EH (cell line): ENCODE measurements at regions not wholly inside any gene's neighbourhood (a gene's known extent, or its start where the extent isn't known, plus 50 kb on each side); places are given as distances from the start of the nearest gene placed in this dataset.
"Not testable (repeated sequence)": the region's sequence is repeated elsewhere in the genome, so short reads cannot be mapped to it uniquely, and the experiment has no call there.

Experiments
- DNase-seq: peaks from one replicate; pipeline ENCODE4 v3.0.0-alpha.2; 2015; ENCODE audit warnings: low read depth

DNA sequence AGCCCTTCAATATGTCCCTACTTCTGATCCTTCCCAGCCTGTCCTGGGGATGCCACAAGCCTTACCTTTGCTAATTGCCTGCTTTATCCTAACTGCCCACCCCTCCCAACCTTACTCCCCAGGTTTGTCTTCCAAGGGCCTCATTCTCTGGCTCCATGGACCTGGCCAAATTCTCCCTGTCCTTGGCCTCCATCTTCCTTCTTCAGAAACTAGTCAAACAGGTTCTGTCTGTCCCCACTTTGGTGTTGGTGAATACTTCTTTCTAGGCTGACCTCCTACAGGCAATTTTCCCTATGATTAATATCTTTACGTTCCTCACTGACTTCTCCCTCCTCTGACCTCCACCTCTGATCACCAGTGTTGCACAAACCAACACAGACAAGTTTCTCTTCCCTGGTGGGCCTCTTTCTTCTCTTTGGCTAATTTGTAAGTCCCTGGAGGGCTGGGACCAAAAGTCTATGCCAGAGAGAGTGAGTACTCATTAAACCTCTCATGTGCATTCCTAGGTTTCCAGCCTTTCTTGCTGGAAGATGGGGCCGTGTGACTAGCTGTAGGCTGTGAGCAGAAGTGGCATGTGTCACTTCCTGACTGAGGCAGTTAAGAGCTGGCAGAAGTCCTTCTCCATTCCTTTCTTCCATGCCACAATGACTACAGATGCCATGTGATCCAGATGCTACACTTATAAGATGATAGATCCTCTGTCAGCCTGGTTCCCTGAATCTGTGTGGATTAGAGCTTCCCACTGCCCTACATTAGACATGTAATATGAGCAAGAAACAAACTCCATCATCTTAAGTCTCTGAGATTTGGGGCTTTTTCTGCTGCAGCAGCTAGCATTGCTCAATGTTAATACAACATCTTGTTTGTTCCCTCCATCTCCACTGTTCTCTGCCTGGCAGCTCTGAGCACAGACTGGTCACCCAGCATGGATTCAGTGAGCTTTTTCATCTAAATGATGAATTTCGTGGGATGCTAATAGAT lies 382.7 kb downstream of the RPS24 start:
- DNase-seq, result peak; percentile 95

DNA sequence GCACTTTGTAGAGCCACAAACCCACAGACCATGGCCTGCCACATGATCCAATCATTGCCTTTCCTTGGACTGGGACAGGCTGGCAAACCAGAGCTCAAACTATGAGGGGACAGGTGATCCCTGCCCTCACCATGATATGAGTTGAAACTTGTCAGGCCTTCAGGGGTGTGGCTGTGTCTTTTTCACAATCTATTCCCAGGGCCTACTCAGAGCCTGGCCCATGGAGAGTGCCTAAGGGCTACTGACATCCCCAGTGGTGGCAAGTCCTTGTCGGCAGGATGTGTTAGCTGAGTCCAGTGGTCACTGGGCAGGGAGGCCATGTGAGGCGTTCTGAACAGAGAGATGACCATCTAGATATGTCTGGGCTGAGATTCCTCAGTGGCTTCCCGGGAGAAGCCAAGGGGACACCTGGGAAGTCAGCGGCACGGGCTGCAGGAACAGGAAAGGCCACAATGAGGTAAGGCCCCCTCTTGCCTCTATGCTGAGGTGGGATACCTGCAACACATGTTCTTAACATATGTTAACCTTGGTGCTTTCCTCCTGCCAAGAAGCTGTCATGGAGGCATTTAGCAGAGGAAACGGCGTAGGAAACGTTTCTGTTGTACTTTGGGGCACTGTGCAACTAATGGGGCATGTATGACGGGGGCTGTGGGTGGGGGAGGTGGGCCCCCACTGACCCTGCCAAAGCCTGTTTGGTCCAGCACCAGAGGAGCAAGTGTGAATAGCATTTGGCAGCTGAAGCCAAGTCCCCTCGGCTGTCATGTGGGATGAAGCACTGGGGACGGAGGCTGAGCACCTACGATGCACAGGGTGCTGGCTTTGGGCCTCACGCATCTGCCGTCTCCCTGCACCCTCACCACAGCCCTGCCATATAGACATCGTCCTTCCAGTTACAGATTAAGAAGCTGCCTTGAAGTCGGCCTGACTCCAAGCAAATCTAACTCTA lies 384.0 kb downstream of the RPS24 start:
- no peak for DNase-seq

DNA sequence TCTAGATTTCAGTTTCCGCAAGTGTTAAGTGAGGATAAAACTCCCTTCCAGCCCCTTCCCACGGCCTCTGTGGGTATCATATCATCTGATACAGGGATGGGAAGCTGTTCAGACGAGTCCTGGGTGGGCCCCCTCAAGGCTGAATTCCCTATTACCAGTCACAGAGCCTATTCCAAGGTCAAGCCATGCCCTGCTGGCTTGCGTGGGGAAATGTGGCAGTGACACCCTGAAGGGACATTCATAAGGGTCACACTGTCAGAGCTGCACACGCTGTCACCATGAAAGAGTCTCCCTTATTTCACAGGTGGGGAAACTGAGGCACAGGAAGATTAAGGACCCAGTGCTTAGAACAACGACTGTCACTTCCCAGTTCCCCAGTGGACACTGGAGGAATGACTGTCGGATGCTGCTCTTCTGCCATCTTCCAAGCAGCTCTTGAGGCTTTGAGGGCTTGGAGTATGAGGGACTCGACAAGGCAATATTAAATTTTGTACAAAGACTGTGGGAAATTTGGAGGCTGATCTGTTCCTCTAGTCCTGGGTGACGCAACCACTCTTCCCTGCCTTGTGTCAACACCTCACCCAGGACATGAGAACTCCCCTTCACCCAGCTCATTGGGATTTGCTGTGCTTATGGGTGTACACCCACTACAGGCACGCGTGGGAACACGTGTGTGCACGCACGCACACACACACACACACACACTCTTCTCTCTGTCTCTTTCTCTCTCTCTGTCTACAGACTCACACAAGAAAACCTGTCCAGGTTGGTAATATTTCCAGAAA lies 386.0 kb downstream of the RPS24 start:
- DNase-seq, result no peak

DNA sequence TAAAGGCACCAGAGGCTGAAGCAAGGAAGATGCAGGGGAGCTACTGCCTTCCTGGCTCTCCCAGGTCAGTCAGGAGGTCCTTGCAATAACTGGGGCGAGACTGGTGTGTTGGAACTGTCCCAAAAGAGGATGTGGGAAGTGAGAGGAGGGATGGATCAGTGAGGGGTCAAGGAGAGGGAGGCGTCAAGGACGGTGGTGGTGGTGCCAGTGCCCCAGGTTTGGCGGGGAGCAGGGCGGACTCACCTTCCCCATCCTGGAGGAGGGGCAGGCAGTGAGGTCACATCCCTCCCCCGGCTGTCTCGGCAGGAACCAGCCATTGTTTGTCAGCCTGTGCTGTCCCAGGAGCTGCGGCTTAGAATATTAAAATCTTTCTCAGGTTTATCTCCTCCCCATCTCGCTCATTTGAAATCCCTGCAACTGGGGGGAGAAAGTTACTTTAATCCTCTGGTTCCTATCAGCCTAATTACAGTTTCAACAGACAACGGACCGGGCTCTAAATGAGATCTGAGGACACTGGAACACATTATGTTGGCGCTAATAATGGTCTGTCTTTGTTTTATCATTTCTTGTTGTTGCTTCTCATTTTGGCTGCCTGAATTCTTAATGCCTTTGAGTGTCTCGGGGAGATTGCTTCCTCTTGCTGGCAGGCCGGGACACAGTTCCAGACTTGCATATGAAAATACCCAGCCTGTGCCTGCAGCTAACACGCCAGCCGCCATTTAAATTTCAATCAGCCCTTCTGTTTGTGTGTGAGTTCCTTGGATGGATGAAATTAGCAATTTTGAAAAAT lies 387.5 kb downstream of the RPS24 start:
- DNase-seq, result no peak

DNA sequence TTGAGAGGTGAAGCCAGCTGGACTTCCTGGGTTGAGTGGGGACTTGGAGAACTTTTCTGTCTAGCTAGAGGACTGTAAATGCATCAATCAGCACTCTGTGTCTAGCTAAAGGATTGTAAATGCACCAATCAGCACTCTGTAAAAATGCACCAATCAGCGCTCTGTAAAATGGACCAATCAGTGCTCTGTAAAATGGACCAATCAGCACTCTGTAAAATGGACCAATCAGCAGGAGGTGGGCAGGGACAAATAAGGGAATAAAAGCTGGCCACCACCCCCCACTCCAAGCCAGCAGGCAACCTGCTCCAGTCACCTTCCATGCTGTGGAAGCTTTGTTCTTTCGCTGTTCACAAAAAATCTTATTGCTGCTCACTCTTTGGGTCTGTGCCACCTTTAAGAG lies 390.4 kb downstream of the RPS24 start:
- not testable (repeated sequence) for DNase-seq

DNA sequence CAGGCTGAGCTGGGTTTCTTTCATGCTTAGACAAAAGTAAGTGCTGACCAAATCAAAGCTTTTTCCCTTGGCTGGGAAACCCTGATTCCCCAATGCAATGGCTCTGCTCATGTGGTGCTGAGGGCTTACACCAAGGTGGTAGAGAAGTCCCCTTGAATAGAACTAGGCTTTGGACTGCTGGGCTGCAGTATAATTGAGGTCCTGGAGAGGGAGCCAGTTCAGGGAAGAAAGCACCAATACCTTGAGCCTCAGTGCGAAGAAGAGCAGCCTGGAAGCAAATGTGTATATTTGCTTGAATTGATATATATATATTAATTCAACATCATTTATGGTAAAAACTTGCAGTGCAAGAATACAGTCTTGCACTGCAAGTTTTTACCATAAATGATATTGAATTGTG lies 391.1 kb downstream of the RPS24 start:
- no peak for DNase-seq

DNA sequence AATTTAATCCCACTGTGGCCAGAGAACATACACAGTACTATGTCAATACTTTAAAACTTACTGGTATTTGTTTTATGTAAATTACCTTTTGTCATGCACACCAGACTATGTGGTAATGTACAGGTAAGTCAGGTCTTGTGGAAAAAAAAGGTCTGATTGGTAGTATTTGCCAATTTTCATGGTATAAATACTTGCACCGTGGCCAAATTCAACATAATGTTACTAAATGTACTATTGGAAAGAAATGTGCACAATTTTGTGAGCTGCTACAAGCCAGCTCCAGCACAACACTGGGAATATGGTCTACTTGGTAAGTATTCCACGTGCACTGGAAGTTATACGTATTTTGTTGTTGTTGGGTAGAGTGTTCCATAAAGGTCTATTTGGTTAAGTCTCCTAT lies 392.5 kb downstream of the RPS24 start:
- no peak for DNase-seq

DNA sequence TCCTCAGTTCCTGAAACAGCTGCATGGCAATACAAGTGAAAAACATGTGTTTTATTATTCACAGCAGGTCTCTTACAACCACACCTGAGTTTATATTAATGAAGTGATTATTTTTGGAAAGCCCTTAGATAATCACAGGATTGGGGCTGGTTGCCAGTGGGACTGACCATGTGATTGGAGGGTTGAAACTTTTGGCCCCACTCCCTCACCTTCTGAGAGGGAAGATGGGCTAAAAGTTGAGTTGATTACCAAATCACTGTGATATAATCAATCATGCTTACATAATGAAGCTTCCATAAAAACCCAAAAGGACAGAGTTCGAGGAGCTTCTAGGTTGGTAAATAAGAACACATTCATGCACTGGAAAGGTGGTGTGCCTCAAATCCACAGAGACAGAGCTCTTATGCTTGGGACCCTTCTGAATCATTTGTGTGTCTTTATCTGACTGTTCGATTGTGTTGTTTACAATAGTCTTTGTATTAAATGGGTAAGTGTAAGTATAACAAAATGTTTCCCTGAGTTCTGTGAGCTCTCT lies 393.9 kb downstream of the RPS24 start:
- no peak for DNase-seq

DNA sequence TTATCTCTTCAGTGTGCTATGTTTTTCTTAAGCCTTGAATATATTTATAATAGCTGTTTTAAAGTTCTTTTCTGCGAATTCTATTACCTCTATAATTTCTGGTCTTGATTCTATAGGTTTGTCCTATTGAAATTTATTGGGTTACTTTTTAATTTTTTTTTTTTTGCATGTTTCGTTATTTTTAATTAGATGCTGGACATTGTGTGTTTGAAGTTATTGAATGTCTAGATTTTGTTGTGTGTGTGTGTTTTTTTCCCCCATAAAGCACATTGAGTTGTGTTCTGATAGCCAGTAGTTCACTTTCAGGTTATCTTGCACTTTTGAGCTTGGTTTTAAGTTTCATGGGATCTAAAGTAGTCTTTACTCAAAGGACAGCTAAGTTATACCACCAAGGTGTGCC lies 394.9 kb downstream of the RPS24 start:
- no peak for DNase-seq

DNA sequence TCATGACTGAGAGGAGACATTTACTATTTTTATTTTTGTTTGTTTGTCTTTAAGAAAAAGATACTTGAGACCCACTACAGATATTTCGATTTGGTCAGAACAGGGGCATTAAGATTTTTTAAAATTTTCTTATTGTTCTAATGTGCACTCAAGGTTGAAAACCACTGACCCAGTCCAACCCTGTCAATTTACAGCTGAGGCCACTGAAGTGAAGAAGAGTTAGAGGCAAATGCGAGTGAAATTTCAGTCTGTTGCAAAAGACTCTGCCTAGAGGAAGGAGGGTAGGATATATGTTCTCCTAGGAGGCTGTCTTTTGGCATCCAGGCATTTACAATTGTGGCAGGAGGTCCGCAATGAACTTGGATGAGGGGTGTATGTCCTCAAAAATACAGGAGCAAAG lies 396.3 kb downstream of the RPS24 start:
- DNase-seq, result no peak

DNA sequence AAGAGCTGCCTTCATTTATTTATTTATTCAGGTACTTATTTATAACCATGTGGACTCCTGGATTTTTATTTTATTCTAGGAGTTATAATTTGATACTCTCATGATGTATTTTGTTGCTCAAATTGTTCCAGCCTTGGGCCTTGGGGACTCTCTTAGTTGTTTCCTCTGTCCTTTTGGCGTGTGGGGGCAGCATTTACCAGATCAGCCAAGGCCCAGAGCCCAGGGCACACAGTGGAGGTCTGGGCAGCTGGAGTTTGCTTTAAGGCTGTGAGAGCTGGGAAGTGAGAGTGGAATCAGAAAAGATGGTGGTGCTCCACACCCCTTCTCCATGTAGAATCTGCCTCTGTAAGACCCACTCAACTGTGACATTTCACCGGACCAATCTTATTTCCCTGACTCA lies 398.9 kb downstream of the RPS24 start:
- peak; percentile 18 for DNase-seq

DNA sequence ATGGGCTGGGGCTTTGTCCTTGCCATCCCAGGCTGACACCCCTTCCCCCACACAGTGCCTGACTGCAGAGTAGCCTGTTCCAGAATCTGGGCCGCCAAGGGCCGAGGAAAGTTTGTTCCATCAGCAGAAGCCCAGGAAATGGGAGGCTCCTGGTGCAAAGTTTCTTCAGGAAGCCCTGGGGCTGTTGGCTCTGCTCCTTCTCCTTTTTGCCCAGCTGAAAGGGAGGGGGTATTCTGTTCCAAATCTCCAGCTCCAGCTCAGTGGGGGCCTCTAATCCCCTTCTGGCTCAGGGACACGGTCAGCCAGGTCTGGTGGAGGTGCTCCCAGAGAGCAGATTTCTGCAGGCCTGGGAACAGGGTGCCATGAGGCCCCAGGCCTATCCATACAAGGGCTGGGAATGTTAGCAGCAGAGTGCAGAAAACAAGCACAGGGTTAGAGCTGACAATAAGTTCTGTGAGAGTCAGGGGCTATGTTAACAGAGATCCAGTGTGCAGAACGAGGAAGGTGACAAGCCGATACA lies 399.5 kb downstream of the RPS24 start:
- peak; percentile 23 for DNase-seq

DNA sequence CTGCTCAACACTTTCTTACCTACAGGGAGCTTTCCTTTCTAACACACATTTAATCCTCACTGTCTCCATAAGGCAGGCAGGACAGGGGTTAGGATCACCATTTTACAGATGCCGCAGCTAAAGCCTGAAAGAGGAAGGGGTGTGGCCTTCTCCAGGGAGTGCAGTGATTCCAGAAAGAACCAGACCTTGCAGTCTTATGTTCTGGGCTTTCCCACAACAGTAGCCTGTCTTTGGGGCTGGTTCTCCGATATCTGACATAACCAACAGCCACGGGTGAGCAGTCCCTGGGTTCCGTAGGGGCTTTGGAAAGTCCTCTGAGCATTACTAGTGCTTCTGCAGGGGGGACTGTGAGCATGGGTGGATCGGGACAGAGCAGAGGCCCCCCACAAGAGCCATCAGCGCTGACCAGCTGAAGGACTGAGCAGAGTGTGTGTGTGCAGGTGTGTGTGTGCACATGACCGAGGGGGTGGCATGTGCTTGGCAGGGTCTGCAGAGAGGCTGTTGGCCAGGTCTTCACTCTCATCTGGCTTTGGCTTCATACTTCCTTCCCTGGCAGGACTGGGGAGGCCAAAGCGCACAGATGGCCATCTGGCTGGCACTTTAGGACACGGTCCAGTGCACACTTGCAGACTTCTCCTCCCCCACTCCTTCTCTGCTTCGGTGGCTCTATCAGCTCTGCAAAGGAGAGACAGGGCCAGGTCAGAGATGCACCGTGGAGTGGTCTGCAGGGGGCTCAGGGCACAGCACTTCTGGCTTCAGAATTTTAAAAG lies 400.3 kb downstream of the RPS24 start:
- no peak for DNase-seq

DNA sequence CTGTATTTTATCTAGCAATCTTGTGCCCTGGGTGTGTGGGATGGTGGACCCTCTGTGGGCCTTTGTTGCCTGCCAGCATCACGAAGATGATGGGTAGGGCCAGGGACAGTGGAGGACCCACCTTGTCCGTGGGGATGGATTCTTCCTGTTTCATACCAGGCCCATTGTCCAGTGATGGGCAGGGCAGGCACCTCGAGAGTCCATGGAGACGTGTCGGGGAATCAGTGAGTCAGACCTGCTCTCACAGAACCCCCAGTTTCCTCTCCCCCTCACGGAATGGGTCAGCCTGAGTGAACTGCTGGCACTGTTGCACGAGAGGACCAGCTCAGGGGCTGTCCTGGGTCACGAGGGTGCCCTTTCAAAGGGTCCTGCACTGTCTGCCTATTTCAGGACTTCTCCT lies 401.2 kb downstream of the RPS24 start:
- DNase-seq, result no peak

DNA sequence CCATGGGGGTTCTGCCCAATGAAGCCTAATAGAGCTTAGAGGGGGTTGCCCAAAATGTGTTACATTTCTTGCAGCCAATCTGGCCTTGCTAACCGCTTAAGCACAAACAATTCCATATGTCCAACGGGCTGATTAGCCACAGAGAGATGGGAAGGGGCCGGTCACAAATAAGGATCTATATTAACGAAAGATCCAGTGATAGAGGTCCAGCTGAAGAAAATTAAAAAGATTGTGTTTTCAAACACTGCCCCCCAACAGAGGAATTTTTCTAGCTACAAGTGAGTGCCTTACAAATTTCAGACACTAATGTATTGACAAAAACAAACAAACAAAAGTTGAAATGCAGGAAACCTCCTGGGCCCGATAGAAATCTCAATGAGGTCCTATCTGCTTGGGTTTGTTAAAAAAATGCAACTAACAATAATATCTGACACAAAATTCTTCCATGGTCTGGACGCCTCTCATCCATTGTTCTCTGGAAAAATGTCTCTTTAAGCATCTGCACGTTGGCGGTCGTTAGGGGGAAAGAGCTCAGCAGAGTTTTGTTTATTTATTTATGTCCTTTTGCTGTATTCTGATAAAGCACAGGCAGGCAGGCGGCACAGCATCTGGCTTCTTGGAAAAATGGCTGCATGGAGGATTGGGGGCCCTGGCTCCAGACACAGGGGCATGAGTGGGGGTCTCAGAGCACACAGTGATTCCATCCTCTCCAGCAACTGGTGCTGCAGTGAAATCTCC lies 402.0 kb downstream of the RPS24 start:
- no peak for DNase-seq

DNA sequence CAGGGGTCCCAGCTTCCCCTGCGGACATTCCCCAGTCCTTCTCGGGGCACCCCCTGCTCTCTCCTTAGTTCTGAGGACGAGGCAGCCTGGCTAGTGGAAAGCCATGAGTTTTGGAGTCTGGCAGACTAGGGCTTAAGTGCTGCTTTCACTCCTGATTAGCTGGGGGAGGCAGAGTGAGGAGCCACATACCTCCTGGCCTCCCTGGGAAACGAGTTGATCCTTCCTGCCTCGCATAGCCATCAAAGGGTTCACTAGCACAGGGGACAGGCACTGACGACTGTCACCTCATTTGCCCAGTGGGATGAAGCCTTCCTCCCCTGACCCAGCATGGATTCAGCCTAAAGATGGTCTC lies 402.5 kb downstream of the RPS24 start:
- DNase-seq, result no peak

DNA sequence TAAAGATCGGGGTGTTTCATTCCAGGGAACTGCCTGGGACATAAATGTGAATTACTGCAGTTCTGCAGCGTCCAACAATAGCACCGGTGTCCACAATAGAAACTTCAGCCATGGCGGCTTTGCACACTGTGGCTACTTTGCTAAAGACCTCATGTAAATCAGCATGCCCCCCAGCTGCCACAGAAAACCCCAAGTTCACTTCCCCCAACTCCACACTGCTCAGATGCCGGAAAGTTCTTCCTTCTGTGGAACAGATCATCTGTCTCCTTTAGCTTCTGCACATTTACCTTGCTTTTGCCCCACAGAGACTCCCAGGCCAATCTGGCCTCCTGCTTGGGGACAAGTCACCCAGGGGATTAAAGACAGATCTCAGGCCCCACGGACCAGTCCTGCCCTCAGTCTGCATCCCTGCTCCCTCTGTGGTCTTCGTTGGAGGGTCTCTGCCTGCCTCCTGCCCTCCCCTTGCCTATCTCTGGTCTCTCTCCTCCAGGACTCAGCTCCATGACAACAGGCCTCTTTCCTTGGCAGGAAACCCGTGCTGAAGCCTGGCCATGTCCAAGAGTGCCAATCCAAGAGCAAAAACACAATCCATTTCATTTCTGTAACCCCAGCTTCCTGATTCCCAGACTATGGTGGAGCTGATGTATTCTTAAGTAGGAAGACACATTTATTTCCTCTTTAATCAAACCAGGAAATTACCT lies 403.2 kb downstream of the RPS24 start:
- no peak for DNase-seq

DNA sequence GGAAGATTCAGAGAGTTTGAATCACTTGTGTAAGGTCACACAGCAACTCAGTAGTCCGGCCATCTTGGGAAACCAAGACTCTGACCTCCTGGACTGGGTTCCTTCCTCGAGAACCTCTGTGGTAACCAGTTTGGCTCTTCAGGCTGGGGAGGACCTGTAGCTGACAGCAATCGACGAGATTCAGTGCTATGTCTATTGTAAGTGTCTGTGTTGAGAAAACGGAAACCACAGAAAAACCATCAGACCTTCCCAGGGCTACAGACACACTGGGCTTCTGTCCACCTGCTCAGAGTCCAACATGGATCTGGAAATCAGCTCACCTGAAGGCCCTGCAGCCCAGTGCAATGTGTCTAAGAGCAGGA lies 403.7 kb downstream of the RPS24 start:
- DNase-seq, result no peak
